ENCODE measurements at regions not wholly inside any gene's neighbourhood (a gene's known extent, or its start where the extent isn't known, plus 50 kb on each side); places are given as distances from the start of the nearest gene placed in this dataset.

- H3K4me3 ChIP-seq (ENCODE audit: low read depth, low read length), result no peak overlapping the region
- DNase-seq (ENCODE audit: low read depth), result no peak
These were observed 460.3 kb upstream of the LRFN5 start for GRCh38 chr14:41146391-41146790.

GRCh38 chr14:41144370-41144769 is 462.3 kb upstream of the LRFN5 start:
- TF ChIP-seq CTCF (IDR thresholded peaks at IDR 0.05; ENCODE audit: control insufficient read depth, extremely low read depth, insufficient read depth), result no peak
- H3K4me3 ChIP-seq (ENCODE audit: low read depth, low read length), result no peak overlapping the region
- DNase-seq (ENCODE audit: low read depth), result no peak

More at GRCh38 chr14:41146391-41146790, 460.3 kb upstream of the LRFN5 start:
- no peak for TF ChIP-seq CTCF (IDR thresholded peaks at IDR 0.05; ENCODE audit: control insufficient read depth, extremely low read depth, insufficient read depth)

GRCh38 chr14:41137741-41138140 is 468.9 kb upstream of the LRFN5 start:
- TF ChIP-seq CTCF (IDR thresholded peaks at IDR 0.05; ENCODE audit: control insufficient read depth, extremely low read depth, insufficient read depth), result no peak
- no peak for DNase-seq (ENCODE audit: low read depth)
- no peak overlapping the region for H3K4me3 ChIP-seq (ENCODE audit: low read depth, low read length)

- TF ChIP-seq CTCF (IDR thresholded peaks at IDR 0.05; ENCODE audit: control insufficient read depth, extremely low read depth, insufficient read depth), result no peak
- no peak for DNase-seq (ENCODE audit: low read depth)
- H3K4me3 ChIP-seq (ENCODE audit: low read depth, low read length), result no peak overlapping the region
These were observed 476.4 kb upstream of the LRFN5 start for GRCh38 chr14:41130274-41130673.

GRCh38 chr14:41120402-41120801 is 486.3 kb upstream of the LRFN5 start:
- DNase-seq (ENCODE audit: low read depth), result no peak
- TF ChIP-seq CTCF (IDR thresholded peaks at IDR 0.05; ENCODE audit: control insufficient read depth, extremely low read depth, insufficient read depth), result no peak
- no peak overlapping the region for H3K4me3 ChIP-seq (ENCODE audit: low read depth, low read length)

GRCh38 chr14:41096131-41096530 is 510.5 kb upstream of the LRFN5 start:
- DNase-seq (ENCODE audit: low read depth), result no peak

More at GRCh38 chr14:41096131-41096530, 510.5 kb upstream of the LRFN5 start:
- no peak for TF ChIP-seq CTCF (IDR thresholded peaks at IDR 0.05; ENCODE audit: control insufficient read depth, extremely low read depth, insufficient read depth)
- H3K4me3 ChIP-seq (ENCODE audit: low read depth, low read length), result no peak overlapping the region

All from LNCaP clone FGC (cell line).